ENCODE measurements at regions not wholly inside any gene's neighbourhood (a gene's known extent, or its start where the extent isn't known, plus 50 kb on each side); places are given as distances from the start of the nearest gene placed in this dataset.

DNA sequence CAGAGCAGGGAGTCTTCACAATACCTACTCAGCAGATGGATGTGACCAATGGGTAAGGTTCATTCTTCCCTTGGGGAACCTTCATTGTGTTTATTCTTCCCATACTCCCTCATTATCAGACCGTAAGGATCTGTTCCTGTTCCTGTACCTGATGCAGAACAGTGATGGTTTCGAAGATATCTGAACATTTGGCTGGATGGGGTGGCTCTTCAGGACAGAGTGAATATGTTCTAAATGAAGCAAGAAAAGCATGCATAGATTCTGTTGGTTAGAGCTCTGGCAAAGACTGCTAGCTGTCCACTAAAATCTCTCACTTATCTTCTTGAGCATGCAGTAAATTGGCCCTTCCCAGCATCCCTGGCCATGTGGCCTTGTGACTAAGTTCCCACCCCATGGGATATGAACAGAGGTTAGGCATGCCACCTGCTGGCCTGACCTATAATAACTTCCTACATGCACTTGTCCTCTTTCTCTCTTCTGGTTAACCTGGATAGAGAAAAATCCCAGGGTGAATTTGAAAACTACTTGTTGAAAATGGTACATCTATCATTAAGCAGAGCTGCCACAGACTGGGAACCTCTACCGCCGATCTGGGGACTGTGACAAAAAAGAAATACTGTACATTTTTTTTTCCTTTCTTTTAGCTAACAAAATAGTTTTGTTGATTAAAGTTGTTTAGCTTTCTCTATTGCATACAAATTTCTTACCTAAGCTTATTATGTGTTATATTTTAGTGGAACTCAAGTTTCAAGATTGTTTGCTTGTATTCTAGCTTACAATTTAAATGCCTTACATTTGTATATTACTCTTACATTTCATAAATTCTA, 60.0 kb upstream of the BANK1 start:
- H3K27me3 ChIP-seq: no peaks in the 10 kb centered on the region
- peak; percentile 54 to 72 for DNase-seq (ENCODE audit: low spot score in 2 of 2)
- H3K9me3 ChIP-seq: no peaks in the 10 kb centered on the region
- no peaks in the 10 kb centered on the region for H3K4me1 ChIP-seq
- H3K4me3 ChIP-seq: no peak overlapping the region
- WGBS, 2 donors: 58 to 62% methylated on average over 4 of the region's 4 CpGs
- TF ChIP-seq POLR2A (IDR thresholded peaks at IDR 0.05) (no peak), CTCF (IDR thresholded peaks at IDR 0.05) (peak in 4 of 5 experiments; percentile 40 to 59 (median 48))
- no peaks in the 10 kb centered on the region for H3K36me3 ChIP-seq
- H3K27ac ChIP-seq: no peak overlapping the region

DNA sequence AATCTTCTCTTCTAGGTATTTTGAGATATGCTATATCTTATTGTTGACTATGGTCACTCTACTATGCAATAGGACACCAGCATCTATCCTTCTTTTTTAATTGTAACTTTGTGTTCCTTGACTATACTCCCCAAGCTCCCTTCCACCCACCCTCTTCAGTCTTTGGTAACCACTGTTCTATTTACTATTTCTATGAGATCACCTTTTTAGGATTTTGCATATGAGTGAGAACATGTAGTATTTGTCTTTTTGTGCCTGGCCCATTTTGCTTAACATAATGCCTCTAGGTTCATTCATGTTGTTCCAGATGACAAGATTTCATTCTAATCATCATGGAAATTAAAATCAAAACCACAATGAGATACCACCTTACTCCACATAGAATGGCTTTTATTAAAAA, 63.3 kb upstream of the BANK1 start:
- no peak for TF ChIP-seq POLR2A (IDR thresholded peaks at IDR 0.05)
- no peak for TF ChIP-seq CTCF (IDR thresholded peaks at IDR 0.05)
- Histone ChIP-seq H3K4me3 (no peak overlapping the region), H3K36me3 (no peaks in the 10 kb centered on the region), H3K27me3 (no peaks in the 10 kb centered on the region), H3K9me3 (no peaks in the 10 kb centered on the region), H3K4me1 (no peaks in the 10 kb centered on the region), H3K27ac (no peak overlapping the region)
- no peak for DNase-seq (ENCODE audit: low spot score in 2 of 2)

DNA sequence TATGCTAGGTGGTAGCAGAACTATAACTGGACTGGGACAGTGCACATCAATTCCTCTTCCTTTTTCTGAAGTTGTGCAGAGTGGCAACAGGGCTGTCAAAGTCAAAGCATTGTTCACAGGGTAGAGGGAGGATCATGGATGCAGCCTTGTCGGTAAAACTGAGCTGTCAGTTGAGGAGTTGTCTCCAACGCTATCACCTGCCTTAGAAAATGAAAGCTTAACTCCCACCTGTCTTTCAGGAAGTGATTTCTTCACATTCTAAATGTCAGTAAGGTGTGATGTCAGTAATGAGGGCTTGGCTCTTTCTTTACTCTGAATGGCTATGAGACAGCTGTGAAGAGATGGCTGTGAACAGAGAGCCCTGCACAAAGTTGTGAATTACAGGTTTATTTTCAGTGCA, 66.4 kb upstream of the BANK1 start:
- H3K4me1 ChIP-seq: no peaks in the 10 kb centered on the region
- H3K9me3 ChIP-seq: no peaks in the 10 kb centered on the region
- no peaks in the 10 kb centered on the region for H3K36me3 ChIP-seq
- WGBS, 2 donors: 83 to 90% methylated on average over 2 of the region's 2 CpGs
- no peak for TF ChIP-seq EP300 (IDR thresholded peaks at IDR 0.05)
- TF ChIP-seq CTCF (IDR thresholded peaks at IDR 0.05): no peak
- TF ChIP-seq POLR2A (IDR thresholded peaks at IDR 0.05): no peak
- H3K4me3 ChIP-seq: no peak overlapping the region
- no peaks in the 10 kb centered on the region for H3K27me3 ChIP-seq
- DNase-seq (ENCODE audit: low spot score in 2 of 2): no peak
- H3K27ac ChIP-seq: no peak overlapping the region

DNA sequence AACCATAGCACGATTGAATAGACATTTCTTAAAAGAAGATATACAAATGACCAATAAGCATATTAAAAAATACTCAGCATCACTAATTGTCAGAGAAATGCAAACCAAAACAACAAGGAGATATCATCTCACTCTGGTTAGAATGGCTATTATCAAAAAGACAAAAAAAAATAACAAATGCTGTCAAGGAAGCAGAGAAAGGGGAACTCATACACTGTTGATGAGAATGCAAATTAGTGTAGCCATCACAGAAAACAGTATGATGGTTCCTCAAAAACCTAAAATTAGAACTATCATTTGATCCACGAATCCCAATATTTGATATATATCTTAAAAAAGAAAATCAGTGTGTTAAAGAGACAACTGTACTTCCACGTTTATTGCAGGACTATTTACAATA, 71.7 kb upstream of the BANK1 start:
- Histone ChIP-seq H3K27ac (no peak overlapping the region), H3K36me3 (no peaks in the 10 kb centered on the region), H3K27me3 (no peaks in the 10 kb centered on the region), H3K4me1 (no peaks in the 10 kb centered on the region), H3K4me3 (no peak overlapping the region), H3K9me3 (peaks cover 0 to 24% (median 3%) of the 10 kb centered on the region in 4 donors)
- TF ChIP-seq CTCF (IDR thresholded peaks at IDR 0.05): no peak
- TF ChIP-seq POLR2A (IDR thresholded peaks at IDR 0.05): no peak
- TF ChIP-seq EP300 (IDR thresholded peaks at IDR 0.05): no peak
- 61 to 75% methylated on average over 3 of the region's 3 CpGs for WGBS, 2 donors
- DNase-seq (ENCODE audit: low spot score in 2 of 2): no peak

- H3K4me3 ChIP-seq: no peak overlapping the region
- no peaks in the 10 kb centered on the region for H3K36me3 ChIP-seq
- H3K4me1 ChIP-seq: no peaks in the 10 kb centered on the region
- WGBS, 2 donors: 79 to 86% methylated on average over 2 of the region's 2 CpGs
- H3K27ac ChIP-seq: no peak overlapping the region
- peaks cover 0 to 18% (median 2%) of the 10 kb centered on the region in 4 donors for H3K9me3 ChIP-seq
- DNase-seq (ENCODE audit: low spot score in 2 of 2): no peak
- no peaks in the 10 kb centered on the region for H3K27me3 ChIP-seq
- TF ChIP-seq EP300 (IDR thresholded peaks at IDR 0.05): no peak
- no peak for TF ChIP-seq POLR2A (IDR thresholded peaks at IDR 0.05)
- no peak for TF ChIP-seq CTCF (IDR thresholded peaks at IDR 0.05)
Observed at GRCh38 chr4:101711590-101712260, 78.8 kb upstream of the BANK1 start.

All from tibial nerve (tissue), 4 donors.